ENCODE measurements at regions not wholly inside any gene's neighbourhood (a gene's known extent, or its start where the extent isn't known, plus 50 kb on each side); places are given as distances from the start of the nearest gene placed in this dataset.

- no peak overlapping the region for H3K4me3 ChIP-seq
- in situ Hi-C loops (cut with MboI; ENCODE audit: low sequenced_read_pairs in 4 of 4) = no loop called here
- peaks cover 25 to 47% of the 10 kb centered on the region in 2 donors for H3K4me1 ChIP-seq
- intact Hi-C loops (cut with DNase I; ENCODE audit: low total_unique reads) = no loop called here
- no peak for ATAC-seq
- no peak for DNase-seq
- TF ChIP-seq POLR2A (IDR thresholded peaks at IDR 0.05) (no peak), CTCF (IDR thresholded peaks at IDR 0.05 in 4 of 5, conservative IDR thresholded peaks at IDR 0.05 in 1 of 5) (no peak)
- no peak overlapping the region for H3K27ac ChIP-seq
- H3K36me3 ChIP-seq = no peaks in the 10 kb centered on the region
- no peaks in the 10 kb centered on the region for H3K9me3 ChIP-seq
- H3K27me3 ChIP-seq = no peaks in the 10 kb centered on the region
These were observed 149.5 kb upstream of the SLC38A2 start for GRCh38 chr12:46522071-46522470.

GRCh38 chr12:46521145-46521544, 148.6 kb upstream of the SLC38A2 start:
- no peak for DNase-seq
- in situ Hi-C loops (cut with MboI; ENCODE audit: low sequenced_read_pairs in 4 of 4) (no loop called here), intact Hi-C loops (cut with DNase I; ENCODE audit: low total_unique reads) (no loop called here)
- H3K4me1 ChIP-seq = peaks cover 25 to 43% of the 10 kb centered on the region in 2 donors
- no peak overlapping the region for H3K4me3 ChIP-seq
- no peak for ATAC-seq
- H3K9me3 ChIP-seq = no peaks in the 10 kb centered on the region
- H3K36me3 ChIP-seq = no peaks in the 10 kb centered on the region
- no peak for TF ChIP-seq CTCF (IDR thresholded peaks at IDR 0.05 in 4 of 5, conservative IDR thresholded peaks at IDR 0.05 in 1 of 5)
- no peak for TF ChIP-seq POLR2A (IDR thresholded peaks at IDR 0.05)
- no peaks in the 10 kb centered on the region for H3K27me3 ChIP-seq
- no peak overlapping the region for H3K27ac ChIP-seq

- Histone ChIP-seq H3K9me3 (no peaks in the 10 kb centered on the region), H3K36me3 (no peaks in the 10 kb centered on the region), H3K27ac (peak overlapping the region in 2 of 4 donors; percentile 24 to 35), H3K4me1 (peaks cover 25 to 32% of the 10 kb centered on the region in 2 donors), H3K27me3 (no peaks in the 10 kb centered on the region), H3K4me3 (no peak overlapping the region)
- no peak for ATAC-seq
- TF ChIP-seq CTCF (IDR thresholded peaks at IDR 0.05 in 4 of 5, conservative IDR thresholded peaks at IDR 0.05 in 1 of 5) (no peak), POLR2A (IDR thresholded peaks at IDR 0.05) (no peak)
- no peak for DNase-seq
- intact Hi-C loops (cut with DNase I; ENCODE audit: low total_unique reads) (no loop called here), in situ Hi-C loops (cut with MboI; ENCODE audit: low sequenced_read_pairs in 4 of 4) (no loop called here)
These were observed 146.8 kb upstream of the SLC38A2 start for GRCh38 chr12:46519407-46519806.

GRCh38 chr12:46518729-46519128, 146.2 kb upstream of the SLC38A2 start:
- Histone ChIP-seq H3K9me3 (no peaks in the 10 kb centered on the region), H3K36me3 (no peaks in the 10 kb centered on the region), H3K4me3 (no peak overlapping the region), H3K4me1 (peaks cover 22 to 34% of the 10 kb centered on the region in 2 donors), H3K27me3 (no peaks in the 10 kb centered on the region), H3K27ac (peak overlapping the region in 2 of 4 donors; percentile 24 to 35)
- DNase-seq (no peak), ATAC-seq (peak in 1 of 2 donors; percentile 64)
- intact Hi-C loops (cut with DNase I; ENCODE audit: low total_unique reads) (no loop called here), in situ Hi-C loops (cut with MboI; ENCODE audit: low sequenced_read_pairs in 4 of 4) (no loop called here)
- TF ChIP-seq POLR2A (IDR thresholded peaks at IDR 0.05) (no peak), CTCF (IDR thresholded peaks at IDR 0.05 in 4 of 5, conservative IDR thresholded peaks at IDR 0.05 in 1 of 5) (no peak)

DNA sequence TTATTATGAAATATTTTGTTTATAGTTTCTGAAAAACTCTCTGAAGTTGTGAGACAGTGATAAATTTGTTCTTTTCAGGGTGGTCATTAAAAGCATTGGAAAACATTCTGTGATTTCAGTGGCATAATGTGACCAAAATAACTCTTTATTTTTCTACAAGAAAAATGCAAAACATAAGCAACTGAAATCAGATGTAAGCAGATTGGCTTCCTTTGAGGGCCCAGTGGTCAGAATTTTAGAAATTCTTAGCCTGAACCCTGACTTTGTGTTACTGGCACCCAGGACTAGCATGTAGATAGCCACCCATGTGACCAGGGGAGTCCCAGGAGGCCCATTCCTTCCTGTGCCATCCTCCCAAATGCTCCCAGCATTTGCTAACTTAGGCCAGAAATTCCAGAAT, 145.6 kb upstream of the SLC38A2 start:
- no peaks in the 10 kb centered on the region for H3K9me3 ChIP-seq
- in situ Hi-C loops (cut with MboI; ENCODE audit: low sequenced_read_pairs in 4 of 4) (no loop called here), intact Hi-C loops (cut with DNase I; ENCODE audit: low total_unique reads) (no loop called here)
- H3K27ac ChIP-seq = peak overlapping the region in 2 of 4 donors; percentile 24 to 35
- ATAC-seq = no peak
- no peak for DNase-seq
- H3K27me3 ChIP-seq = no peaks in the 10 kb centered on the region
- H3K36me3 ChIP-seq = no peaks in the 10 kb centered on the region
- no peak overlapping the region for H3K4me3 ChIP-seq
- TF ChIP-seq POLR2A (IDR thresholded peaks at IDR 0.05) = no peak
- TF ChIP-seq CTCF (IDR thresholded peaks at IDR 0.05 in 4 of 5, conservative IDR thresholded peaks at IDR 0.05 in 1 of 5) = no peak
- peaks cover 22 to 37% of the 10 kb centered on the region in 2 donors for H3K4me1 ChIP-seq
